A549 (cell line): ENCODE measurements at regions not wholly inside any gene's neighbourhood (a gene's known extent, or its start where the extent isn't known, plus 50 kb on each side); places are given as distances from the start of the nearest gene placed in this dataset.

Experiments used
- ATAC-seq, 2 experiments: fragments of 200-7000 bp in 1 of 2; fragments of >200 bp in 1 of 2; cut with Nextera tagmentation in 1 of 2; cut with Tn5 transposase in 1 of 2; 3 replicates each; pipeline versions ENCODE4 v1.8.0 to v1.9.1; 2018 to 2020; ENCODE audit warnings: mild to moderate bottlenecking in 1 of 2, moderate library complexity in 1 of 2
- CTCF ChIA-PET: fragments of 300-600 bp; sonication (Branson Sonifier 250); formaldehyde crosslinking; extraction: SDS; loops from one replicate; lab custom pipeline; 2021; ENCODE audit warnings: antibody characterized with exemption, inconsistent platforms; lab: Yijun Ruan, JAX
- POLR2A ChIA-PET: fragments of 350-600 bp; formaldehyde crosslinking; extraction: SDS; loops from one replicate; lab custom pipeline; 2021; ENCODE audit warnings: antibody characterized with exemption, inconsistent platforms; lab: Yijun Ruan, JAX
- DNase-seq, 2 experiments: peaks; one replicate each; pipeline versions ENCODE4 v3.0.0 to v3.0.0-alpha.2; 2011 to 2016; ENCODE audit warnings: low read depth in 1 of 2, low spot score in 1 of 2
- FAIRE-seq: peaks from 2 replicates; lab custom pipeline; 2011; peaks lifted over from hg19 to GRCh38; lab: Jason Lieb, UNC
- H3K27ac ChIP-seq, 2 experiments: fragments of >200 bp; sonication (Bioruptor Twin); formaldehyde crosslinking; 3 replicates each; pipeline ENCODE4 v1.5.1; 2016 to 2017
- H3K4me1 ChIP-seq: fragments of >200 bp; sonication (Bioruptor Twin); formaldehyde crosslinking; 3 replicates; pipeline ENCODE4 v1.6.1; 2016
- H3K4me2 ChIP-seq: fragments of >200 bp; sonication (Bioruptor Twin); formaldehyde crosslinking; 3 replicates; pipeline ENCODE4 v1.6.1; 2016
- H3K4me3 ChIP-seq: fragments of >200 bp; sonication (Bioruptor Twin); formaldehyde crosslinking; 3 replicates; pipeline ENCODE4 v1.5.1; 2016
- H3K9me3 ChIP-seq: fragments of >200 bp; sonication (Bioruptor Twin); formaldehyde crosslinking; 3 replicates; pipeline ENCODE4 v1.6.1; 2016
- BHLHE40 ChIP-seq: IDR thresholded peaks from 2 replicates; pipeline ENCODE4 v1.6.1; 2012; ENCODE audit warnings: low read depth, low read length, inconsistent platforms
- CBX2 ChIP-seq: fragments of 200-600 bp; sonication (generic); IDR thresholded peaks from 2 replicates; pipeline ENCODE4 v1.6.1; 2016; ENCODE audit warnings: low read depth, mild to moderate bottlenecking, borderline replicate concordance
- CEBPB ChIP-seq, 2 experiments: fragments of >200 bp in 1 of 2; sonication (Bioruptor Twin) in 1 of 2; formaldehyde crosslinking in 1 of 2; IDR thresholded peaks; 2 replicates each; pipeline ENCODE4 v1.6.1; 2012 to 2016
- CTCF ChIP-seq: fragments of >200 bp; sonication (Bioruptor Twin); formaldehyde crosslinking; IDR thresholded peaks from 3 replicates; pipeline ENCODE4 v1.5.1; 2016
- EHMT2 ChIP-seq: fragments of 200-600 bp; sonication (generic); IDR thresholded peaks from 2 replicates; pipeline ENCODE4 v1.6.1; 2016; ENCODE audit warnings: antibody characterized with exemption, low read depth, mild to moderate bottlenecking, moderate library complexity
- EP300 ChIP-seq, 2 experiments: fragments of >200 bp; sonication (Bioruptor Twin); formaldehyde crosslinking; IDR thresholded peaks; 2 replicates in 1 of 2; 3 replicates in 1 of 2; pipeline ENCODE4 v1.6.1; 2016 to 2017
- HES2 ChIP-seq: fragments of >200 bp; sonication (Bioruptor Twin); formaldehyde crosslinking; IDR thresholded peaks from 2 replicates; pipeline ENCODE4 v1.6.1; 2016
- HOXB13 ChIP-seq: fragments of 250-450 bp; sonication (Bioruptor Pico); IDR thresholded peaks from 2 replicates; pipeline ENCODE4 v1.5.0; 2020; ENCODE audit warnings: low read depth, mild to moderate bottlenecking, moderate library complexity
- JUN ChIP-seq, 2 experiments: fragments of >200 bp; sonication (Bioruptor Twin); formaldehyde crosslinking; IDR thresholded peaks; 2 replicates in 1 of 2; 3 replicates in 1 of 2; pipeline ENCODE4 v1.6.1; 2016 to 2017
- JUNB ChIP-seq: fragments of >200 bp; sonication (Bioruptor Twin); formaldehyde crosslinking; IDR thresholded peaks from 2 replicates; pipeline ENCODE4 v1.6.1; 2016
- KDM1A ChIP-seq: fragments of 200-600 bp; sonication (generic); IDR thresholded peaks from 2 replicates; pipeline ENCODE4 v1.6.1; 2016; ENCODE audit warnings: low read depth, mild to moderate bottlenecking
- NFE2L2 ChIP-seq: fragments of 150-350 bp; conservative IDR thresholded peaks from 2 replicates; pipeline ENCODE4 v1.6.1; 2014; ENCODE audit warnings: low read length
- NR3C1 ChIP-seq: fragments of >200 bp; sonication (Bioruptor Twin); formaldehyde crosslinking; IDR thresholded peaks from 3 replicates; pipeline ENCODE4 v1.6.1; 2017
- POLR2A ChIP-seq: IDR thresholded peaks from 2 replicates; pipeline ENCODE4 v1.6.1; 2012; ENCODE audit warnings: mild to moderate bottlenecking, low read length
- RAD21 ChIP-seq, 2 experiments: fragments of >200 bp in 1 of 2; sonication (Bioruptor Twin) in 1 of 2; formaldehyde crosslinking in 1 of 2; IDR thresholded peaks in 1 of 2; conservative IDR thresholded peaks in 1 of 2; 2 replicates in 1 of 2; 3 replicates in 1 of 2; pipeline ENCODE4 v1.6.1; 2012 to 2018; ENCODE audit warnings: inconsistent platforms in 1 of 2
- RARB ChIP-seq: fragments of 250-450 bp; sonication (Bioruptor Pico); IDR thresholded peaks from 2 replicates; pipeline ENCODE4 v1.8.0; 2021; ENCODE audit warnings: mild to moderate bottlenecking, moderate library complexity
- RCOR1 ChIP-seq: fragments of 150-350 bp; IDR thresholded peaks from 2 replicates; pipeline ENCODE4 v1.6.1; 2014; ENCODE audit warnings: antibody characterized with exemption, low read length, low read depth
- RNF2 ChIP-seq: fragments of 200-600 bp; sonication (generic); IDR thresholded peaks from 2 replicates; pipeline ENCODE4 v1.6.1; 2016; ENCODE audit warnings: low read depth, mild to moderate bottlenecking, antibody characterized with exemption, moderate library complexity, borderline replicate concordance
- SREBF2 ChIP-seq: fragments of 450-650 bp; IDR thresholded peaks from 2 replicates; pipeline ENCODE4 v1.6.1; 2014; ENCODE audit warnings: mild to moderate bottlenecking, moderate library complexity
- TFCP2L1 ChIP-seq: fragments of 250-450 bp; sonication (Bioruptor Pico); IDR thresholded peaks from 2 replicates; pipeline ENCODE4 v1.5.0; 2021; ENCODE audit warnings: mild to moderate bottlenecking
- ZC3H11A ChIP-seq: fragments of 450-650 bp; IDR thresholded peaks from 2 replicates; pipeline ENCODE4 v1.6.1; 2014; ENCODE audit warnings: antibody characterized with exemption, mild to moderate bottlenecking
- WGBS: methylation state at CpG from one replicate; pipeline ENCODE4 v1.1.6; 2017; ENCODE audit errors: missing lambda C conversion rate; 5-methylcytosine and 5-hydroxymethylcytosine counted together
- TF ChIP-seq, protein P1 (sequence below): IDR thresholded peaks from 2 replicates; pipeline ENCODE4 v1.6.1; 2012

DNA sequence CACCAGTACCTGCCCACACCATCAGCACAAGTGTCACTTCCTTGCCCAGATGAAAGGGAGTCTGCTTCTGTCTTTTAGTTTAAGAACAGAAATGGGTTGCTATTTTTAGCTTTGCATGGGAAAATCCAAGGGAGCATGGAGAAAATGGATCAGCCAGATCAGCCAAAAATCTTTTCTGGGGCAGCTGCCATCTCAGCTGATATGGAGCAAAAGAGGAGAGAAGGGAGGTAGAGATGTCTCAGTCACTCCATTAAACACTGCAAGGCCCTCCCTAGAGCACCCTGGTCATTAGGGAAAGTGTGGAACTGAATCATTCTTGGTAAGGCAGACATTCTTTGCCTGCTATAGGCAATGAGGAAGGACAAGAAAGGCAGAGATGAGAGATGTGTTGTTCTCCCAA is 79.9 kb downstream of the CTAGE1 start:
- Histone ChIP-seq H3K4me1 (0 out of 3 replicates have a peak, but pooled peaks cover 3% of the 10 kb centered on the region), H3K27ac (no peak overlapping the region), H3K9me3 (no peaks in the 10 kb centered on the region), H3K4me3 (no peak overlapping the region), H3K4me2 (no peak overlapping the region)
- ATAC-seq = no peak
- no peak for FAIRE-seq
- DNase-seq = no peak
- ChIA-PET POLR2A (no interaction called here), CTCF (no interaction called here)
- no peak for TF ChIP-seq TFCP2L1 (CRISPR knock-in tag)
- TF ChIP-seq NR3C1 = no peak
- TF ChIP-seq SREBF2 = no peak
- TF ChIP-seq EP300 (IDR thresholded peaks at IDR 0.05) = no peak
- TF ChIP-seq RARB (CRISPR knock-in tag) = no peak
- no peak for TF ChIP-seq RNF2
- TF ChIP-seq ZC3H11A = no peak
- TF ChIP-seq JUNB = no peak
- TF ChIP-seq KDM1A = no peak
- TF ChIP-seq, protein P1, sequence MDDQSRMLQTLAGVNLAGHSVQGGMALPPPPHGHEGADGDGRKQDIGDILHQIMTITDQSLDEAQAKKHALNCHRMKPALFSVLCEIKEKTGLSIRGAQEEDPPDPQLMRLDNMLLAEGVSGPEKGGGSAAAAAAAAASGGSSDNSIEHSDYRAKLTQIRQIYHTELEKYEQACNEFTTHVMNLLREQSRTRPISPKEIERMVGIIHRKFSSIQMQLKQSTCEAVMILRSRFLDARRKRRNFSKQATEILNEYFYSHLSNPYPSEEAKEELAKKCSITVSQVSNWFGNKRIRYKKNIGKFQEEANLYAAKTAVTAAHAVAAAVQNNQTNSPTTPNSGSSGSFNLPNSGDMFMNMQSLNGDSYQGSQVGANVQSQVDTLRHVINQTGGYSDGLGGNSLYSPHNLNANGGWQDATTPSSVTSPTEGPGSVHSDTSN = no peak
- no peak for TF ChIP-seq EHMT2
- no peak for TF ChIP-seq CBX2

DNA sequence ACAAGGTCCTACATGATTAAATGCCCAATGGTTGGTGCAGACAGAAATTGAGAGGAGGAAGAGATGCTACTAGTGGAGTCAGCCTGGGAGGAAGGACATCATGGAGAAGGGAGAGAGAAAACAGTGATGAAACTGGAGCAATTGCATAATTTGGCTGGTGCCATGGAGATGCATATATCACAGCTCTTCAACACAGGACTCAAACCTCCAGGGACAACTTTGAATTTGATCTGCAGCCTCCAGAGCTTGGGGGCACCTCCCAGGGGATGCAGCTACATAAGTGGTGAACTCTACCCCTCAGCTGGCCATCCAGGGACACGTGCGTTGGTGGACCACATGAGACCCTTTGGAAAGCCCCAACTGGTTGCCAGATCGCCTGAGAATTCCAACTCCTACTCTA is 80.4 kb downstream of the CTAGE1 start:
- CTCF ChIA-PET = no interaction called here
- Histone ChIP-seq H3K4me2 (no peak overlapping the region), H3K27ac (no peak overlapping the region), H3K4me1 (no peaks in the 10 kb centered on the region), H3K4me3 (no peak overlapping the region), H3K9me3 (no peaks in the 10 kb centered on the region)
- 65% methylated on average over 3 of the region's 3 CpGs for WGBS
- FAIRE-seq (no peak), DNase-seq (no peak), ATAC-seq (no peak)
- POLR2A ChIA-PET = no interaction called here
- TF ChIP-seq RCOR1 = no peak

- ChIA-PET CTCF (no interaction called here), POLR2A (no interaction called here)
- H3K4me1 ChIP-seq = no peaks in the 10 kb centered on the region
- FAIRE-seq (no peak), ATAC-seq (no peak)
- TF ChIP-seq BHLHE40 (no peak), HOXB13 (no peak), CTCF (no peak), RARB (CRISPR knock-in tag) (no peak)
- TF ChIP-seq, all 56 proteins: peak for 0
- H3K4me2 ChIP-seq = no peak overlapping the region
- H3K9me3 ChIP-seq = no peaks in the 10 kb centered on the region
- H3K4me3 ChIP-seq = no peak overlapping the region
- 59% methylated on average over 4 of the region's 4 CpGs for WGBS
- H3K27ac ChIP-seq = no peak overlapping the region
- DNase-seq = no peak
Observed at GRCh38 chr18:22336406-22336805, 81.3 kb downstream of the CTAGE1 start.

- H3K4me1 ChIP-seq = no peaks in the 10 kb centered on the region
- CTCF ChIA-PET = no interaction called here
Observed at GRCh38 chr18:22335731-22336198, 82.0 kb downstream of the CTAGE1 start.

More at GRCh38 chr18:22335731-22336198, 82.0 kb downstream of the CTAGE1 start:
- 71% methylated on average over 12 of the region's 15 CpGs for WGBS
- POLR2A ChIA-PET = no interaction called here
- TF ChIP-seq TFCP2L1 (CRISPR knock-in tag) (no peak), HES2 (no peak), JUN (IDR thresholded peaks at IDR 0.05) (no peak), SREBF2 (no peak), CEBPB (IDR thresholded peaks at IDR 0.05) (no peak), NFE2L2 (no peak), RAD21 (conservative IDR thresholded peaks at IDR 0.05 in 1 of 2, IDR thresholded peaks at IDR 0.05 in 1 of 2) (no peak), POLR2A (no peak)
- DNase-seq (no peak), ATAC-seq (no peak), FAIRE-seq (no peak)
- H3K4me2 ChIP-seq = no peak overlapping the region
- H3K9me3 ChIP-seq = no peaks in the 10 kb centered on the region
- H3K27ac ChIP-seq = no peak overlapping the region
- H3K4me3 ChIP-seq = no peak overlapping the region
